Lung (tissue), 11 donors: ENCODE measurements at regions not wholly inside any gene's neighbourhood (a gene's known extent, or its start where the extent isn't known, plus 50 kb on each side); places are given as distances from the start of the nearest gene placed in this dataset.

Experiments
- ATAC-seq: fragments of 200-7000 bp; cut with Tn5 transposase; one replicate; pipeline ENCODE4 v1.9.1; 2020; ENCODE audit warnings: moderate number of reproducible peaks; ENCODE audit not compliant: insufficient read depth, low FRiP score
- DNase-seq, 3 donors: peaks; one replicate each; pipeline ENCODE4 v3.0.0-alpha.2; 2013 to 2017
- H3K27ac ChIP-seq, 2 donors: one replicate each; pipeline ENCODE4 v1.5.1; 2013; ENCODE audit warnings: mild to moderate bottlenecking in 2 of 2, moderate library complexity in 2 of 2, control low read depth in 1 of 2, inconsistent platforms in 1 of 2, low read depth in 1 of 2, low read length in 1 of 2
- H3K27me3 ChIP-seq, 3 donors: one replicate each; pipeline ENCODE4 v1.5.1; 2013; ENCODE audit warnings: low read length in 2 of 3; ENCODE audit not compliant: control insufficient read depth in 3 of 3, insufficient read depth in 3 of 3
- H3K36me3 ChIP-seq, 4 donors: one replicate each; pipeline ENCODE4 v1.5.1; 2013; ENCODE audit warnings: low read length in 4 of 4, mild to moderate bottlenecking in 1 of 4, moderate library complexity in 1 of 4; ENCODE audit not compliant: control insufficient read depth in 4 of 4, insufficient read depth in 4 of 4
- H3K4me1 ChIP-seq, 5 donors: one replicate each; pipeline ENCODE4 v1.5.1; 2013; ENCODE audit warnings: low read length in 5 of 5, mild to moderate bottlenecking in 2 of 5, moderate library complexity in 1 of 5; ENCODE audit not compliant: control insufficient read depth in 5 of 5, insufficient read depth in 5 of 5
- H3K4me3 ChIP-seq: one replicate; pipeline ENCODE4 v1.5.1; 2013; ENCODE audit warnings: mild to moderate bottlenecking, control low read depth, moderate library complexity
- H3K9ac ChIP-seq, 2 donors: one replicate each; pipeline ENCODE4 v1.5.1; 2013; ENCODE audit warnings: low read length in 2 of 2, control low read depth in 1 of 2; ENCODE audit not compliant: insufficient read depth in 1 of 2
- H3K9me3 ChIP-seq, 4 donors: one replicate each; pipeline ENCODE4 v1.5.1; 2013; ENCODE audit warnings: low read length in 3 of 4, mild to moderate bottlenecking in 1 of 4, moderate library complexity in 1 of 4; ENCODE audit not compliant: control insufficient read depth in 4 of 4, insufficient read depth in 3 of 4
- WGBS, 2 donors: extraction: QIAGEN DNeasy Blood & Tissue Kit; methylation state at CpG; one replicate each; pipeline ENCODE4 v1.1.7; 2013; 5-methylcytosine and 5-hydroxymethylcytosine counted together
- TF ChIP-seq, protein P1 (sequence below): IDR thresholded peaks from 2 replicates; pipeline ENCODE4 v1.5.1; 2012; ENCODE audit warnings: mild to moderate bottlenecking; ENCODE audit errors: control extremely low read depth, extremely low read depth
- donor health status: control.
- donor health status: control.
- donor health status: Bipolar disorder and iron deficiency.
- donor health status: healthy.
- donor health status: DM: yes; HTN: yes; CAD: no.

DNA sequence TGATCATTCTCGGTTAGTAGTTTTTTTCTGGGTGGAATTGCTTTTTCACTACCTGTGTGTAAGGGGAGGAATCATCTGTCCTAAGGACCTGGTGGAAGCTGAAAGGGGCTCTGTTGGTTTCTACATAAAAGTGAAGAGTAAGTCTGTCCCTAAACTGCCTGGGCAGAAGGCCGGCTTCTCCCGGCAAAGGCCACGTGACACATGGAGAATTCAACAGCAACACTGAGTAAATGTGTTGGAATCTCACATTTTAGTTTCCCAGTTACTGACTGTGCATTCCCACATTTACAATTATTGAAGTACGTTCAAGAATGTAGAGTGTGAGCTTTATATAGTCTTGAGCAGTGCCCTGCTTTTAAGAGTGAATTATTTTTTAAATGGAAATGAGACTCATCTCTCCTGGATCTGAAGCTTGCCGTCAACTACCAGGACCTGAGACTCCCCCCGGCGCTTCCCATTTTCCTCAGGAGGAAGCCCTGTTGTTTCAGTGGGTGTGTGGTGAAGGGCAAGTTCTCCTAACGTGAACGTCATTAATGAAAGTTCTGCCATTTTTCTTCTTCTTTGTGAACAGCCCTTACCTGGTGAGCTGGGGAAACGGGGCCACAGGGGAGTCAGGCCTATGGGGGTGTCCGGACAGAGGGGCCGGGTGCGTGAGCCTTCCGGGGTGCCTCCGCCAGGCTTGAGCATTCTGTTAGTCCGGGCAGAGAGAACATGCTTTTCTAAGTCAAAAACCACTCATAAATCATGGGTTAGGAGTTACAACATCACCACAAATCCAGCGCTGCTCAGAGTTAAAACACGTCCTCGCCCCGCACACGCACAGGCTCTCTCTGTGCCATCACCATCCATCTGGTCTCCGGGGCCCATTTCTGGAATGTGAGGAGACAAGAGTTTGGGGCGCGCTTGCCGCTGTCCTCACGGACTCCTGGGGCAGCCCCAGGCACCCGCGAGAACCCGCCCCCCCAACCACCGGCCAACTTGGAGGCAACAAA is 56.6 kb upstream of the SMOC2 start:
- 68% methylated on average over 31 of the region's 31 CpGs for WGBS, 2 donors
- H3K36me3 ChIP-seq: no peaks in the 10 kb centered on the region
- H3K27ac ChIP-seq: no peak overlapping the region
- ATAC-seq (no peak), DNase-seq (peak in 1 of 3 donors; percentile 49)
- H3K9ac ChIP-seq: no peak overlapping the region
- TF ChIP-seq, protein P1, sequence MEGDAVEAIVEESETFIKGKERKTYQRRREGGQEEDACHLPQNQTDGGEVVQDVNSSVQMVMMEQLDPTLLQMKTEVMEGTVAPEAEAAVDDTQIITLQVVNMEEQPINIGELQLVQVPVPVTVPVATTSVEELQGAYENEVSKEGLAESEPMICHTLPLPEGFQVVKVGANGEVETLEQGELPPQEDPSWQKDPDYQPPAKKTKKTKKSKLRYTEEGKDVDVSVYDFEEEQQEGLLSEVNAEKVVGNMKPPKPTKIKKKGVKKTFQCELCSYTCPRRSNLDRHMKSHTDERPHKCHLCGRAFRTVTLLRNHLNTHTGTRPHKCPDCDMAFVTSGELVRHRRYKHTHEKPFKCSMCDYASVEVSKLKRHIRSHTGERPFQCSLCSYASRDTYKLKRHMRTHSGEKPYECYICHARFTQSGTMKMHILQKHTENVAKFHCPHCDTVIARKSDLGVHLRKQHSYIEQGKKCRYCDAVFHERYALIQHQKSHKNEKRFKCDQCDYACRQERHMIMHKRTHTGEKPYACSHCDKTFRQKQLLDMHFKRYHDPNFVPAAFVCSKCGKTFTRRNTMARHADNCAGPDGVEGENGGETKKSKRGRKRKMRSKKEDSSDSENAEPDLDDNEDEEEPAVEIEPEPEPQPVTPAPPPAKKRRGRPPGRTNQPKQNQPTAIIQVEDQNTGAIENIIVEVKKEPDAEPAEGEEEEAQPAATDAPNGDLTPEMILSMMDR: no peak
- no peaks in the 10 kb centered on the region for H3K27me3 ChIP-seq
- H3K4me3 ChIP-seq: no peak overlapping the region
- peaks cover 0 to 29% (median 0%) of the 10 kb centered on the region in 5 donors for H3K4me1 ChIP-seq
- peaks cover 0 to 5% (median 0%) of the 10 kb centered on the region in 4 donors for H3K9me3 ChIP-seq

- ATAC-seq: no peak
Measured at GRCh38 chr6:168385037-168385759, 55.8 kb upstream of the SMOC2 start.

GRCh38 chr6:168385858-168386735 is 54.9 kb upstream of the SMOC2 start:
- TF ChIP-seq, protein P1: no peak
- no peak for ATAC-seq
- peaks cover 0 to 4% (median 2%) of the 10 kb centered on the region in 3 donors for H3K27me3 ChIP-seq
- no peak overlapping the region for H3K4me3 ChIP-seq
- 88 to 93% methylated on average over 9 of the region's 9 CpGs for WGBS, 2 donors
- DNase-seq: no peak
- H3K9me3 ChIP-seq: peaks cover 0 to 3% (median 0%) of the 10 kb centered on the region in 4 donors
- no peak overlapping the region for H3K9ac ChIP-seq
- H3K27ac ChIP-seq: no peak overlapping the region
- no peaks in the 10 kb centered on the region for H3K36me3 ChIP-seq
- peaks cover 0 to 29% (median 0%) of the 10 kb centered on the region in 5 donors for H3K4me1 ChIP-seq

More at GRCh38 chr6:168385037-168385759, 55.8 kb upstream of the SMOC2 start:
- Histone ChIP-seq H3K27ac (no peak overlapping the region), H3K9me3 (peaks cover 0 to 5% (median 0%) of the 10 kb centered on the region in 4 donors), H3K36me3 (no peaks in the 10 kb centered on the region), H3K27me3 (peaks cover 0 to 4% (median 2%) of the 10 kb centered on the region in 3 donors), H3K4me3 (no peak overlapping the region), H3K9ac (no peak overlapping the region), H3K4me1 (peaks cover 0 to 29% (median 0%) of the 10 kb centered on the region in 5 donors)
- TF ChIP-seq, protein P1: no peak
- peak in 1 of 3 donors; percentile 60 for DNase-seq
- WGBS, 2 donors: 64 to 77% methylated on average over 18 of the region's 18 CpGs
